ENCODE measurements at regions not wholly inside any gene's neighbourhood (a gene's known extent, or its start where the extent isn't known, plus 50 kb on each side); places are given as distances from the start of the nearest gene placed in this dataset.

- ChIA-PET POLR2A (no interaction called here), CTCF (ENCODE audit: low intra/inter-chr PET ratio, low total read pairs) (no interaction called here)
- no peak overlapping the region for H3K4me2 ChIP-seq (ENCODE audit: low read depth, low read length)
- in situ Hi-C loops (cut with HindIII; ENCODE audit: extremely low pct_ligation_motif_present, low pct_unique_long_range_greater_than_20kb): no loop called here
- H3K36me3 ChIP-seq (replicated peaks in 1 of 2; ENCODE audit: control insufficient read depth in 1 of 2, insufficient read depth in 2 of 2, low read length in 2 of 2): no peaks in the 10 kb centered on the region
- H3K79me2 ChIP-seq (ENCODE audit: insufficient read depth, low read length): no peaks in the 10 kb centered on the region
- H3K27me3 ChIP-seq (ENCODE audit: control insufficient read depth in 1 of 2, insufficient read depth in 2 of 2, low read length in 2 of 2): no peaks in the 10 kb centered on the region
- no peaks in the 10 kb centered on the region for H3K9me3 ChIP-seq (ENCODE audit: low read length)
- intact Hi-C loops (cut with micrococcal nuclease; ENCODE audit: unreplicated experiment): no loop called here
- H4K20me1 ChIP-seq (ENCODE audit: insufficient read depth, low read length): no peaks in the 10 kb centered on the region
- H3K4me3 ChIP-seq (replicated peaks in 1 of 3; ENCODE audit: insufficient read depth in 1 of 3, low read depth in 2 of 3, low read length in 3 of 3): no peak overlapping the region
- no peak overlapping the region for H2AFZ ChIP-seq (ENCODE audit: low read length)
- BruUV-seq (replicated peaks): no TSS peak
- H3K27ac ChIP-seq (ENCODE audit: extremely low read length, insufficient read depth, low read length): no peak overlapping the region
- no peaks in the 10 kb centered on the region for H3K4me1 ChIP-seq (ENCODE audit: insufficient read depth, low read length)
- no peak for ATAC-seq
- DNase-seq (ENCODE audit: low spot score): no peak
- TF ChIP-seq FIP1L1 (IDR thresholded peaks at IDR 0.05; ENCODE audit: borderline replicate concordance, insufficient read depth, low read depth, low read length) (no peak), ISL2 (CRISPR knock-in tag; IDR thresholded peaks at IDR 0.05) (no peak)
- no peak for FAIRE-seq
- WGBS (ENCODE audit: low lambda C conversion rate): 2% methylated on average over 4 of the region's 4 CpGs
- no peak overlapping the region for H3K9ac ChIP-seq (ENCODE audit: insufficient read depth, low read depth, low read length)
Measured at GRCh38 chr5:158051036-158051435, 192.1 kb upstream of the CLINT1 start.

- Histone ChIP-seq H3K9ac (ENCODE audit: insufficient read depth, low read depth, low read length) (no peak overlapping the region), H4K20me1 (ENCODE audit: insufficient read depth, low read length) (no peaks in the 10 kb centered on the region), H3K4me1 (ENCODE audit: insufficient read depth, low read length) (no peaks in the 10 kb centered on the region), H3K36me3 (replicated peaks in 1 of 2; ENCODE audit: control insufficient read depth in 1 of 2, insufficient read depth in 2 of 2, low read length in 2 of 2) (no peaks in the 10 kb centered on the region), H3K4me3 (replicated peaks in 1 of 3; ENCODE audit: insufficient read depth in 1 of 3, low read depth in 2 of 3, low read length in 3 of 3) (no peak overlapping the region), H3K27me3 (ENCODE audit: control insufficient read depth in 1 of 2, insufficient read depth in 2 of 2, low read length in 2 of 2) (no peaks in the 10 kb centered on the region), H3K4me2 (ENCODE audit: low read depth, low read length) (no peak overlapping the region), H2AFZ (ENCODE audit: low read length) (no peak overlapping the region), H3K9me3 (ENCODE audit: low read length) (no peaks in the 10 kb centered on the region), H3K27ac (ENCODE audit: extremely low read length, insufficient read depth, low read length) (no peak overlapping the region), H3K79me2 (ENCODE audit: insufficient read depth, low read length) (no peaks in the 10 kb centered on the region)
- WGBS (ENCODE audit: low lambda C conversion rate): 2% methylated on average over 2 of the region's 2 CpGs
- no peak for FAIRE-seq
- in situ Hi-C loops (cut with HindIII; ENCODE audit: extremely low pct_ligation_motif_present, low pct_unique_long_range_greater_than_20kb): no loop called here
- BruUV-seq (replicated peaks): no TSS peak
- ChIA-PET CTCF (ENCODE audit: low intra/inter-chr PET ratio, low total read pairs) (no interaction called here), POLR2A (no interaction called here)
- intact Hi-C loops (cut with micrococcal nuclease; ENCODE audit: unreplicated experiment): no loop called here
- no peak for ATAC-seq
- no peak for DNase-seq (ENCODE audit: low spot score)
- TF ChIP-seq HNF4A (CRISPR knock-in tag; IDR thresholded peaks at IDR 0.05): no peak
- no peak for TF ChIP-seq ZBTB38 (CRISPR knock-in tag; IDR thresholded peaks at IDR 0.05)
- TF ChIP-seq, protein P1, sequence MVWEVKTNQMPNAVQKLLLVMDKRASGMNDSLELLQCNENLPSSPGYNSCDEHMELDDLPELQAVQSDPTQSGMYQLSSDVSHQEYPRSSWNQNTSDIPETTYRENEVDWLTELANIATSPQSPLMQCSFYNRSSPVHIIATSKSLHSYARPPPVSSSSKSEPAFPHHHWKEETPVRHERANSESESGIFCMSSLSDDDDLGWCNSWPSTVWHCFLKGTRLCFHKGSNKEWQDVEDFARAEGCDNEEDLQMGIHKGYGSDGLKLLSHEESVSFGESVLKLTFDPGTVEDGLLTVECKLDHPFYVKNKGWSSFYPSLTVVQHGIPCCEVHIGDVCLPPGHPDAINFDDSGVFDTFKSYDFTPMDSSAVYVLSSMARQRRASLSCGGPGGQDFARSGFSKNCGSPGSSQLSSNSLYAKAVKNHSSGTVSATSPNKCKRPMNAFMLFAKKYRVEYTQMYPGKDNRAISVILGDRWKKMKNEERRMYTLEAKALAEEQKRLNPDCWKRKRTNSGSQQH (CRISPR knock-in tag; IDR thresholded peaks at IDR 0.05; ENCODE audit: low read depth): no peak
- TF ChIP-seq ZNF124 (CRISPR knock-in tag; IDR thresholded peaks at IDR 0.05): no peak
- TF ChIP-seq, protein P2, sequence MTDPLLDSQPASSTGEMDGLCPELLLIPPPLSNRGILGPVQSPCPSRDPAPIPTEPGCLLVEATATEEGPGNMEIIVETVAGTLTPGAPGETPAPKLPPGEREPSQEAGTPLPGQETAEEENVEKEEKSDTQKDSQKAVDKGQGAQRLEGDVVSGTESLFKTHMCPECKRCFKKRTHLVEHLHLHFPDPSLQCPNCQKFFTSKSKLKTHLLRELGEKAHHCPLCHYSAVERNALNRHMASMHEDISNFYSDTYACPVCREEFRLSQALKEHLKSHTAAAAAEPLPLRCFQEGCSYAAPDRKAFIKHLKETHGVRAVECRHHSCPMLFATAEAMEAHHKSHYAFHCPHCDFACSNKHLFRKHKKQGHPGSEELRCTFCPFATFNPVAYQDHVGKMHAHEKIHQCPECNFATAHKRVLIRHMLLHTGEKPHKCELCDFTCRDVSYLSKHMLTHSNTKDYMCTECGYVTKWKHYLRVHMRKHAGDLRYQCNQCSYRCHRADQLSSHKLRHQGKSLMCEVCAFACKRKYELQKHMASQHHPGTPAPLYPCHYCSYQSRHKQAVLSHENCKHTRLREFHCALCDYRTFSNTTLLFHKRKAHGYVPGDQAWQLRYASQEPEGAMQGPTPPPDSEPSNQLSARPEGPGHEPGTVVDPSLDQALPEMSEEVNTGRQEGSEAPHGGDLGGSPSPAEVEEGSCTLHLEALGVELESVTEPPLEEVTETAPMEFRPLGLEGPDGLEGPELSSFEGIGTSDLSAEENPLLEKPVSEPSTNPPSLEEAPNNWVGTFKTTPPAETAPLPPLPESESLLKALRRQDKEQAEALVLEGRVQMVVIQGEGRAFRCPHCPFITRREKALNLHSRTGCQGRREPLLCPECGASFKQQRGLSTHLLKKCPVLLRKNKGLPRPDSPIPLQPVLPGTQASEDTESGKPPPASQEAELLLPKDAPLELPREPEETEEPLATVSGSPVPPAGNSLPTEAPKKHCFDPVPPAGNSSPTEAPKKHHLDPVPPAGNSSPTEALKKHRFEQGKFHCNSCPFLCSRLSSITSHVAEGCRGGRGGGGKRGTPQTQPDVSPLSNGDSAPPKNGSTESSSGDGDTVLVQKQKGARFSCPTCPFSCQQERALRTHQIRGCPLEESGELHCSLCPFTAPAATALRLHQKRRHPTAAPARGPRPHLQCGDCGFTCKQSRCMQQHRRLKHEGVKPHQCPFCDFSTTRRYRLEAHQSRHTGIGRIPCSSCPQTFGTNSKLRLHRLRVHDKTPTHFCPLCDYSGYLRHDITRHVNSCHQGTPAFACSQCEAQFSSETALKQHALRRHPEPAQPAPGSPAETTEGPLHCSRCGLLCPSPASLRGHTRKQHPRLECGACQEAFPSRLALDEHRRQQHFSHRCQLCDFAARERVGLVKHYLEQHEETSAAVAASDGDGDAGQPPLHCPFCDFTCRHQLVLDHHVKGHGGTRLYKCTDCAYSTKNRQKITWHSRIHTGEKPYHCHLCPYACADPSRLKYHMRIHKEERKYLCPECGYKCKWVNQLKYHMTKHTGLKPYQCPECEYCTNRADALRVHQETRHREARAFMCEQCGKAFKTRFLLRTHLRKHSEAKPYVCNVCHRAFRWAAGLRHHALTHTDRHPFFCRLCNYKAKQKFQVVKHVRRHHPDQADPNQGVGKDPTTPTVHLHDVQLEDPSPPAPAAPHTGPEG (CRISPR knock-in tag; IDR thresholded peaks at IDR 0.05): no peak
- TF ChIP-seq TCF7 (IDR thresholded peaks at IDR 0.05; ENCODE audit: low read depth): no peak
- no peak for TF ChIP-seq ZNF543 (CRISPR knock-in tag; IDR thresholded peaks at IDR 0.05)
- no peak for TF ChIP-seq ZNF788 (CRISPR knock-in tag; IDR thresholded peaks at IDR 0.05; ENCODE audit: borderline replicate concordance)
- TF ChIP-seq DNMT1 (CRISPR knock-in tag; IDR thresholded peaks at IDR 0.05): no peak
Measured at GRCh38 chr5:158050421-158050820, 191.5 kb upstream of the CLINT1 start.
